ENCODE measurements at regions not wholly inside any gene's neighbourhood (a gene's known extent, or its start where the extent isn't known, plus 50 kb on each side); places are given as distances from the start of the nearest gene placed in this dataset.

- H3K36me3 Mint-ChIP-seq (ENCODE audit: low read depth), result no peaks in the 10 kb centered on the region
- H3K4me1 Mint-ChIP-seq, result no peaks in the 10 kb centered on the region
- no peak for DNase-seq
- H3K9me3 Mint-ChIP-seq, result peaks cover 3% of the 10 kb centered on the region
- CTCF ChIA-PET, result no interaction called here
- POLR2A ChIA-PET, result no interaction called here
- H3K27me3 Mint-ChIP-seq, result no peaks in the 10 kb centered on the region
- no peak overlapping the region for H3K27ac Mint-ChIP-seq
- H3K4me3 Mint-ChIP-seq, result no peak overlapping the region
Measured at GRCh38 chr4:125498981-125499380, 184.2 kb downstream of the FAT4 start.

GRCh38 chr4:125501090-125501489 is 186.3 kb downstream of the FAT4 start:
- CTCF ChIA-PET, result no interaction called here
- no peaks in the 10 kb centered on the region for H3K36me3 Mint-ChIP-seq (ENCODE audit: low read depth)
- peaks cover 5% of the 10 kb centered on the region for H3K9me3 Mint-ChIP-seq

DNA sequence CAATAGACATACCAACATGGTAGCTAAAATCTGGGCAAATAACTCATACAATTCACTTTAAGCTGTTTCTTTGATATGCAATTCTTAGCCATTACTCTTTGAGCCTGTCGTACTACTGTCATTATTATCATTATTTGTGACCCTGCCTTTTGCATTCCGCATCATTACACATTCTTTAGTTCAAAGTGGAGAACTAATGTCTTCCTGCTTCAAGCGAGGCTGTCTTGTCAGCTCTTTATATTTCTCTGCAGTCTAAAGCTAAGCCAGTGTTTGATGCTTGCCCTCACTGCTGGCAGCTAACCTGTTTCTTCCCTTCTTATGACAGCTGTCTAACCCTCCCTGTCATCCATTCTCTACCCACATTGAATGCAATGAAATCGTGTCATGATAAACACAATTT is 186.8 kb downstream of the FAT4 start:
- Mint-ChIP-seq H3K9me3 (peaks cover 5% of the 10 kb centered on the region), H3K4me3 (no peak overlapping the region), H3K27me3 (no peaks in the 10 kb centered on the region), H3K4me1 (no peaks in the 10 kb centered on the region), H3K36me3 (ENCODE audit: low read depth) (no peaks in the 10 kb centered on the region), H3K27ac (no peak overlapping the region)
- POLR2A ChIA-PET, result no interaction called here
- no peak for DNase-seq
- CTCF ChIA-PET, result no interaction called here

More at GRCh38 chr4:125501090-125501489, 186.3 kb downstream of the FAT4 start:
- H3K4me3 Mint-ChIP-seq, result no peak overlapping the region
- POLR2A ChIA-PET, result no interaction called here
- no peak overlapping the region for H3K27ac Mint-ChIP-seq
- H3K27me3 Mint-ChIP-seq, result no peaks in the 10 kb centered on the region
- DNase-seq, result no peak
- no peaks in the 10 kb centered on the region for H3K4me1 Mint-ChIP-seq

DNA sequence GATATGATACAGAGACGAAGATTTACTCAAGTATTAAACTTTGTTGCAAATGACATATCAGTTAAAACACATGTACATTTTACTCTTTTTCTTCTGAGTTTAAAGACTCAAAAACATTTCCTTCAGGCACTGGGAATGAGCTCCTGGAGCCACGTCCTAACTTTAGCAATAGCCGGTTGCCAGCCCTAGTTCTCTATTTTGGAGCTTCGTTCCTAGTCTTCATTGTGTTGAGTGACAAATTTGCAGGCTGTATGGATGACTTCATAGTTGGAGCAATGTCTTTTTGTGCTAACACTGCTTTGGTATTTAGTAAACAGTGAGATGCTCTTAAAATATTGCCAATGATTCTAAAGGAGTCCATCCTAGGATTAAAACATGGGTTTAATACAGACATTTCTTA is 190.9 kb downstream of the FAT4 start:
- Mint-ChIP-seq H3K4me3 (no peak overlapping the region), H3K27me3 (no peaks in the 10 kb centered on the region), H3K36me3 (ENCODE audit: low read depth) (no peaks in the 10 kb centered on the region), H3K4me1 (no peaks in the 10 kb centered on the region), H3K27ac (no peak overlapping the region), H3K9me3 (peaks cover 4% of the 10 kb centered on the region)
- no peak for DNase-seq
- ChIA-PET CTCF (no interaction called here), POLR2A (no interaction called here)

GRCh38 chr4:125507141-125507540 is 192.4 kb downstream of the FAT4 start:
- H3K9me3 Mint-ChIP-seq, result peaks cover 2% of the 10 kb centered on the region
- no peak overlapping the region for H3K27ac Mint-ChIP-seq
- no peak for DNase-seq
- ChIA-PET POLR2A (no interaction called here), CTCF (no interaction called here)
- H3K4me1 Mint-ChIP-seq, result no peaks in the 10 kb centered on the region
- H3K27me3 Mint-ChIP-seq, result no peaks in the 10 kb centered on the region
- H3K4me3 Mint-ChIP-seq, result no peak overlapping the region
- H3K36me3 Mint-ChIP-seq (ENCODE audit: low read depth), result no peaks in the 10 kb centered on the region

DNA sequence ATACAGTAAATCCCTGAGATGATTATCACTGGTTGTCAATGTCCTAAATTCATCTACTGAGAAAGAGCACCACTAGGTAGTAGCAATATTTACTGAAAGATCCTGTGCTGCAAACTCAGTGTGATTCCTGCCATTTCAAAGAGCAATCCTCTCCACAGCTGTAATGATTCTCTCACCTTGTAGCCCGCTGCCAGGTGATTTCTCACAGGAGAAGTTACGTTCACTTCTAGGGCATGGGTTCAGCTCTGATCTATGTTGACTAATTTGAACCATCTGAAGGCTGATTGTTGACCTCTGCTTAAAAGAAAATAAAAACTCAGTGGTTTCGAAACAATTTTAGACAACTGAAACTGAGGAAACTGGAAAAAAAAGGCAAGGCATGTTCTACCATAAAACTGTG is 197.0 kb downstream of the FAT4 start:
- no peak overlapping the region for H3K4me3 Mint-ChIP-seq
- H3K27me3 Mint-ChIP-seq, result no peaks in the 10 kb centered on the region
- DNase-seq, result no peak
- no peaks in the 10 kb centered on the region for H3K4me1 Mint-ChIP-seq
- ChIA-PET POLR2A (no interaction called here), CTCF (no interaction called here)
- no peaks in the 10 kb centered on the region for H3K36me3 Mint-ChIP-seq (ENCODE audit: low read depth)
- peaks cover 2% of the 10 kb centered on the region for H3K9me3 Mint-ChIP-seq
- H3K27ac Mint-ChIP-seq, result no peak overlapping the region

GRCh38 chr4:125515016-125515415 is 200.3 kb downstream of the FAT4 start:
- H3K4me3 Mint-ChIP-seq, result no peak overlapping the region
- DNase-seq, result no peak
- H3K4me1 Mint-ChIP-seq, result no peaks in the 10 kb centered on the region
- H3K9me3 Mint-ChIP-seq, result peaks cover 2% of the 10 kb centered on the region
- ChIA-PET POLR2A (no interaction called here), CTCF (no interaction called here)
- no peak overlapping the region for H3K27ac Mint-ChIP-seq
- H3K36me3 Mint-ChIP-seq (ENCODE audit: low read depth), result no peaks in the 10 kb centered on the region
- no peaks in the 10 kb centered on the region for H3K27me3 Mint-ChIP-seq

DNA sequence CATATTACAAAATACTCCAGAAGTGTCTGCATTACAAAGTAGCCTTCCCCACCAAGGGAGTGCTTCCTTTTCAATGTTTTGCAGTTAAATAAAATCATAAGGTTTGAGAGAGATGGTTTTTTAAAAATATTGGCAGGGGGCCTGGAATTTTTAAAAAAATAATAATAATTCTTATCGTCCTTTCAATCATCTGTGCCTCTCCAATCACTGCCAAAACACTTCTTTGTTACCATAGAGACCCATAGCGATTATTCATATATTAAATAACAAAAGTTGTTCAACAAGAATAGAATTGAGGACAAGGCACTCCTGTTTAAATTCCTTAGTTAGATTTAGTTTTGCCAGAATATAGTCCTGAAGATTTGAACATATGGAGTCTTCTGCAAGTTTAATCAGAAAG is 203.1 kb downstream of the FAT4 start:
- Mint-ChIP-seq H3K27ac (no peak overlapping the region), H3K4me3 (no peak overlapping the region), H3K27me3 (no peaks in the 10 kb centered on the region), H3K4me1 (no peaks in the 10 kb centered on the region), H3K36me3 (ENCODE audit: low read depth) (no peaks in the 10 kb centered on the region), H3K9me3 (peaks cover 2% of the 10 kb centered on the region)
- ChIA-PET CTCF (no interaction called here), POLR2A (no interaction called here)
- DNase-seq, result no peak

DNA sequence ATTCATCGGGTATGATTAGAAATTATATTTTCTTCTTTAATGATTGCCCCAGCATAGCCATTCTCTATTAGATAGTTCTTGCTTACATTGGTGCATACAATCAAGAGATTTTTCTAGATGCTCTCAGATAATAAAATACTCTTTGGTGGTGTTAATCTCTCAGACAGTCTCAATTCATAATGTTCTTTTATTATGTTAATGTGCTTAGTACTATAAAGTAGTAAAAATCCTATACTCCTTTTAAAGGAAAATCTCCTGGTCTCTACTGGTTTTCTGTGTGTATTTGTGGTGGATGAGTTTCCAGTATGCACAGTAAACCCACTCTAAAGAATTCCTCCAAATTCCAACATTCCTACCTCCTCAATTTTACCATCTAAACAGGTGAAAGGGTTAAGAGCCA is 203.5 kb downstream of the FAT4 start:
- H3K4me3 Mint-ChIP-seq, result no peak overlapping the region
- no peaks in the 10 kb centered on the region for H3K36me3 Mint-ChIP-seq (ENCODE audit: low read depth)
- no peak for DNase-seq
- H3K27me3 Mint-ChIP-seq, result no peaks in the 10 kb centered on the region
- ChIA-PET POLR2A (no interaction called here), CTCF (no interaction called here)
- H3K27ac Mint-ChIP-seq, result no peak overlapping the region
- H3K4me1 Mint-ChIP-seq, result no peaks in the 10 kb centered on the region
- H3K9me3 Mint-ChIP-seq, result peaks cover 2% of the 10 kb centered on the region

- DNase-seq, result no peak
- POLR2A ChIA-PET, result no interaction called here
Measured at GRCh38 chr4:125519371-125520146, 204.8 kb downstream of the FAT4 start.

DNA sequence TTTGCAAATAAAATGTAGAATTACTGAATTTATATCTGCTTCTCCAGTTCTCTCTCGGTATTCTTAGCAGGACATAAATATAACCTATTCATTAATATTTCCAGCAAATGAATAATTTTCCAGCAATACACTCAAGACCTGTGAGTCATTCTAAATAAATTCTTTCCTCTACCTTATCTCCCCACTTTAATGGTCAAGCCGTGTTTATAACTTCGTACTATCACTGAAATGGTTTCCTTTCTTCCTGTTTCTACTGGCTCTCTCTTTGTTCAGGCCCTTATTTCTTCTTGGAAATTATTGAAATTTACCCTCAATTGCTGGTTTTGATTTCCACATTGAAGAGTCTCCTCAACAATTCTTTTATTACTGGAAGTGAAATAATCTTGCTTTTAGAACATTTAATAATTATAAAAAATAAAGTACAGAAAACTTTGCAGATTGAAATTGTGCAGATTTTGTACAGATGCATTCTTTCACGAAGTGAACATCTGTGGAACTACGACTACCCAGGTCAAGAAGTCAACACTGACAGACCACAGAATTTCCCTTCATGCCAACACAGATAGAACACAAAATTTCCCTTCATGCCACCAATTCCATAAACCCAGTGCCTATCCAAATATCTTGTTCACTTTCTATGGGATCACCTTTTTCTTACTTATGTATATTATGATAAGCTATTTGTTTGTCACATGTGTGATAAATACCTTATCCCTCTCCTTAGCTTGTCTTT is 205.7 kb downstream of the FAT4 start:
- Mint-ChIP-seq H3K4me1 (no peaks in the 10 kb centered on the region), H3K4me3 (no peak overlapping the region), H3K27ac (no peak overlapping the region), H3K27me3 (no peaks in the 10 kb centered on the region), H3K36me3 (ENCODE audit: low read depth) (no peaks in the 10 kb centered on the region), H3K9me3 (peaks cover 6% of the 10 kb centered on the region)
- DNase-seq, result no peak
- POLR2A ChIA-PET, result no interaction called here
- CTCF ChIA-PET, result no interaction called here

More at GRCh38 chr4:125519371-125520146, 204.8 kb downstream of the FAT4 start:
- Mint-ChIP-seq H3K27ac (no peak overlapping the region), H3K36me3 (ENCODE audit: low read depth) (no peaks in the 10 kb centered on the region), H3K27me3 (no peaks in the 10 kb centered on the region), H3K4me1 (no peaks in the 10 kb centered on the region), H3K4me3 (no peak overlapping the region), H3K9me3 (peaks cover 2% of the 10 kb centered on the region)
- CTCF ChIA-PET, result no interaction called here

DNA sequence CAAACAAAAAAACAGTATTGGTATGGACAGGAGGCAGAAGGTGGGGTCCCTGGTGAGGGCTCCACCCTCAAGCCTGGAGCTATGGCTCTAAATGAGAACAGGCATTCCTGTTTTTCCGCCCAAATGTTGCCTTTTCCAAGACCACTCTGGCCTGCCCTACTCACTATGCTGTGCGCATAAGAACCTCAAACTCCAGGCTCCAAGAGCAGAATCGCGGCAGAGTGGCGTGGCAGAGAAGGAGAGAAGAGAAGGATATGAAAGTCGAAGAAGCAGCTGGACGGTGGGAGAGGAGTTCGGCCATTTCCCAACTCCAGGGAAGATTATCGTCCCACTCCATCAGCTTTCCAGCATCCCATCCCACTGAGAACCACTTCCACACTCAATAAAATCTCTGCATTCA is 207.8 kb downstream of the FAT4 start:
- no peaks in the 10 kb centered on the region for H3K27me3 Mint-ChIP-seq

GRCh38 chr4:125522992-125523391 is 208.2 kb downstream of the FAT4 start:
- H3K27ac Mint-ChIP-seq, result no peak overlapping the region
- no peaks in the 10 kb centered on the region for H3K4me1 Mint-ChIP-seq
- peaks cover 5% of the 10 kb centered on the region for H3K9me3 Mint-ChIP-seq
- no peak for DNase-seq
- POLR2A ChIA-PET, result no interaction called here
- no peaks in the 10 kb centered on the region for H3K27me3 Mint-ChIP-seq
- H3K4me3 Mint-ChIP-seq, result no peak overlapping the region
- CTCF ChIA-PET, result no interaction called here
- no peaks in the 10 kb centered on the region for H3K36me3 Mint-ChIP-seq (ENCODE audit: low read depth)

More for the DNA sequence above, 207.8 kb downstream of the FAT4 start:
- Mint-ChIP-seq H3K36me3 (ENCODE audit: low read depth) (no peaks in the 10 kb centered on the region), H3K27ac (no peak overlapping the region), H3K4me1 (no peaks in the 10 kb centered on the region), H3K9me3 (peaks cover 5% of the 10 kb centered on the region), H3K4me3 (no peak overlapping the region)
- ChIA-PET CTCF (no interaction called here), POLR2A (no interaction called here)
- DNase-seq, result no peak

- H3K9me3 Mint-ChIP-seq, result peaks cover 5% of the 10 kb centered on the region
- H3K4me3 Mint-ChIP-seq, result no peak overlapping the region
Measured at GRCh38 chr4:125526420-125526819, 211.7 kb downstream of the FAT4 start.

More at GRCh38 chr4:125526420-125526819, 211.7 kb downstream of the FAT4 start:
- Mint-ChIP-seq H3K36me3 (ENCODE audit: low read depth) (no peaks in the 10 kb centered on the region), H3K27ac (no peak overlapping the region), H3K27me3 (no peaks in the 10 kb centered on the region), H3K4me1 (no peaks in the 10 kb centered on the region)
- POLR2A ChIA-PET, result no interaction called here
- no peak for DNase-seq
- CTCF ChIA-PET, result no interaction called here

All from activated CD4-positive, alpha-beta memory T cell treated with anti-CD3 and anti-CD28 coated beads, Interleukin-2, amount 10 ng/mL, durations not matched to agents 7 days and 5 days (primary cell).